HG02763 (cell line): ENCODE measurements at regions not wholly inside any gene's neighbourhood (a gene's known extent, or its start where the extent isn't known, plus 50 kb on each side); places are given as distances from the start of the nearest gene placed in this dataset.

Experiments used
- ATAC-seq: cut with Tn5 transposase; IDR thresholded peaks from one replicate; pipeline ENCODE4 v1.9.1; 2021; ENCODE audit warnings: mild to moderate bottlenecking, moderate library complexity; ENCODE audit not compliant: unreplicated experiment

GRCh38 chr3:18779704-18780103 is 354.6 kb upstream of the SATB1 start:
- no peak for ATAC-seq

- no peak for ATAC-seq
Measured at GRCh38 chr3:18778598-18778997, 353.5 kb upstream of the SATB1 start.

- no peak for ATAC-seq
Measured at GRCh38 chr3:18778094-18778493, 353.0 kb upstream of the SATB1 start.

DNA sequence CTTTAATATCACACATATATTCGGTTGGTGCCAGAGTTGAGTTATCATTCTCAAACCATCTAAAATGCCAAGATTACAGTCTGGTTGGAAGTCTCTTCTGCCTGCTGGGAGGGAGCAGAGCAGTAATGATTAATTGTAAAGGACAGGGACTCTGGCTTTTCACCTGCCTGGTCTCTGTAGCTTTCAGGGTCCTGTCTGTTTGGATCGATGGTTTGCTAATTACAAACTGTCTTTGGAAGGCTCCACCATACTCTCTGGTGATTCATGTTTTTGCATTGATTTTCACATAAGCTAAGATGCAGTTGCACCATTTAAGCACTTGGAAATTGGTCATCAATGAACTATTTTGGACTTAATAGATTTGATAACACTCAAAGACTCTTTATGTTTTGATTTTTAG is 350.4 kb upstream of the SATB1 start:
- no peak for ATAC-seq

GRCh38 chr3:18774319-18775088 is 349.4 kb upstream of the SATB1 start:
- ATAC-seq = no peak

GRCh38 chr3:18772699-18773305 is 347.7 kb upstream of the SATB1 start:
- no peak for ATAC-seq

DNA sequence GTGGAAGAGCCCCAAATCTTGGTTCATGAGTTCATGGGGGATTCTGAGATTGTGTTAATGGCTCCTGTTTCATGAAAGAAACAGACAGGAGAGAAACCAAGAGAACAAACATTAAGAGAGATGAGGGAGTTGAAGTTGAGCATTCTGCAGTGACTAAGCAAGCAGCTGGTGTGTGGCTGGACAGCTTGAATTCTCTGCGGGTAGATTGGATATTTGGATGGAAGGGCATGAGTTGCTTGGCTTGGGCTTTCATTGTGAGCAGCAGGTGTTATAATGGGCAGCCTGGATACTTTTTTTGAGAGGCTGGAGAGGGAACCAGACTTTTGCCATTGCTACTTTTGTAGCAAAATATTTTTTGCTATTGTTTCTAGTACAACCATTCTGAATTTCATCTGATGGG is 346.8 kb upstream of the SATB1 start:
- ATAC-seq = no peak

DNA sequence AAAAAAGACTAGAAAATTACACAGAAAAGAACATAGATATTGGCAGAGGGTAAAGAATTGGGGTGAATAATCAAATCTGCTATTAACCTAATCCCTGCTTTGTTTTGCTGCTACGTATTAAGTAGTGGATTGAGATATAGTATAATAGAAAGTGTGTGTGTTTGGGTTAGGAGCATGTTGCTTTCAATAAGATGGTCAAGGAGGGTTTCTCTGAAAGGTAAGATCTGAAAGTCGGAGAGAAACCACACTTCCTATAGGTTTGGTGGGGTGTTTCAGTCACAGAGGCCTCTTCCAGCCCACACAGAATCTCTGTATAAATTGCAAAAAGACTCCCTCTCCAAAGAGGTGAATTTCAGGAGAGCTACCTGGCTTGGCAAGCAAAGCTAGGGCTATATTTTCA is 345.7 kb upstream of the SATB1 start:
- ATAC-seq = no peak

DNA sequence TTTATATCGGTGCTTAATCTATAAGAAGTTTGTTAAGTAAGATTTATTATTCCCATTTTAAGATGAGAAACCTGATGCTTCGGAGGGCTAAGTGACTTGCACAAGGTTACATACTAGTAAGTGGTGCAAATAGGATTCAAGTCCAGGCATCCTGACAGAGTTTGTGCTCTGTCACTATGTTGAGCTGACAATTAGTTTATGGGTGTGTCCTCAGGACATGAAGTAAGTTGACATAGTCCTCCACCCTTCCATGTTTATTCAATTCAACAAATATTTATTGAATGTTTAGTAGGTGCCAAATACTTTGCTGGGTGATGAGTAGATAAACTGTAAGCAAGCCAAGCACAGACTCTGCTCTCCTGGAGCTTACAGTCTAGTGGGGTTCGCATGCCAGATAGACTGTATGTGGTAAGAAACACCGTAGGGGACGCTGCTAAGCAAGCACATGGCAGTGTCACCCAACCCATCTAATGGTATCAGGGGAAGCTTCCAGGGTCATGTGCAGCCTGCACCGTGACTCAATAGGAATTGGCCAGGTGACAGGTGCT is 342.7 kb upstream of the SATB1 start:
- no peak for ATAC-seq

DNA sequence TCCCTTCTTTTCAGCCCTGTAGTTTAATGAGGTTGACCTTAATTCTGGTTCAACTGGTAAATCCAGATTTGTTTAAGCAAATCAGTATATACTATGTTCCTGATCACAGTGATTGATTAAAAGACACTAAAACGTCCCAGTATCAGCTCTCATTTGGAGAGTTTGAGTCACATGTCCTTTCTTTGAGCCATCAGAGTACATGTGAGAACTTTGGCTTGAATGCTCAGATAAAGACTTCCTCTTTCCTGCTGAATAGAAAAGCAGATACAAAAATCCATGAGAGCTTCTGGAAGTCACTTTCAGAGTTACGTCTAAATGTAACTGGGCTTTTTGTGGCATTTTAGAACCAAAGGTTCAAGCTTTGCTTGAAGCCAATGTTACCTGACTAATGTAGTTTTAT is 341.8 kb upstream of the SATB1 start:
- ATAC-seq = no peak

- ATAC-seq = no peak
Measured at GRCh38 chr3:18765662-18766061, 340.5 kb upstream of the SATB1 start.

DNA sequence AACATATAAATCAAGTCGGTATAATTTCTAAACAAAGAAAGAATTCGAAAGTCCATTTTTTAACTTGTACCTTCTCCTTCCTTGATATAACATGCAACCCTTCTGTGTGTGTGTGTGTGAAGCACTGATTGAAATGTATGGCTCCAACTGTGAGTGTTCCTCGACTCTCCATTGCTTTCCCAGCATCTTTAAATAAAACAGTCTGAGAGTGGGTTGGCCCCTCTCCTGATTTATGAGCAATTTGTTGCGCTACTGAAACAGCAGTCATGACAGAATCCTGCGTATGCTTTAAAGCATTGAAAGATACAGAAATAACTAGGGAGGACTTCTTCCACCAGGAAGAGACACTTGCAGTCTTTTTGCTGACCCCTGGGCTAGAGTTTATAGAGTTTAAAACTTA is 340.0 kb upstream of the SATB1 start:
- no peak for ATAC-seq

- ATAC-seq = no peak
Measured at GRCh38 chr3:18761530-18761929, 336.4 kb upstream of the SATB1 start.

- ATAC-seq = peak; percentile 86
Measured at GRCh38 chr3:18758047-18758704, 333.0 kb upstream of the SATB1 start.

DNA sequence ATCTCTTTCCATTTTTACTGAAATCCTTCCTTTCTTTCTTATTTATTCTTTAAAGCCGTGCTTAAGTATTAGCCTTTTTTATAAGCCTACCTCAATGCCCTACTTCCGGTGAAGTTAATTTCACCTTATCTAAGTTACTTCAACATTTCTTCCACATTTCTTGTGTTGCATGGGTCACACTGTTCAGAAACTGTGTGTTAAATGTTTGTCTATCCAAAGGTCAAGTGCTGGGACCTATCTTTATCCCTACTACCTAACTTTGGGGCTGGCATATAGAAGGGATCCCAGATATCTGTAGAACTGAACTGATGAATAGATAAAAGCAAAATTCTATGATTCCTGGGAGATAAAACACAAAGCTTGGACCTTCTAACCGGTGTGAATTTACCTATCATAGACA is 332.3 kb upstream of the SATB1 start:
- ATAC-seq = no peak

DNA sequence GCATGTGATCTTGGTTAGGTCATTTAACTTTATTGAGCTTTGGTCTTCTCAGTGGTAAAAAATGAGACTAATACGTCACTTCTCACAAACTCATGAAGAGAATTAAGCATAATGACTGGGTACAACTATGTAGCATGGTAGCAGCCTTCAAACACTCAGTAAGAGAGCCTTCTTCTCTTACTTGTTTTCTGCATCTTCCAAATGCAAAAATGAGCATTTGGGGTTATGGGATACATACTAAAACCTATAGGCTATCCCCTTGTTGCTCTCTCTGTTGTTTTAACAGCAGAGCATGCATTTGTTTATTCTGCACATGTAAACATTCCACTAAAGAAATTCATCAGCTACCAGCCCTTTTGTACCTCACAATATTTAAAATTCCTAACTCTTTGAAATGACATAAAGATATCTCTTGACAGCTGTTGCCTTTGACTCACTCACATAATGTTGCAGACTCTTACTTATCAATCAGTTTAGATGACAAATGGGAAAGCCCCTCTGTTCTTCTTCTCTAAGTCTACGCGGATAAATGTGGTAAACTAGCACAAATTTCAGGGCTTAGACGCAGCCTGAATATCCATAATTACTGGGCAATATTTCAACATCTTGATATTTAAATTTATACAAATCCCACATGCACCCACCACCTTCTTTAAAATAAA is 327.3 kb upstream of the SATB1 start:
- no peak for ATAC-seq

GRCh38 chr3:18751514-18751913 is 326.4 kb upstream of the SATB1 start:
- no peak for ATAC-seq

GRCh38 chr3:18747383-18747782 is 322.2 kb upstream of the SATB1 start:
- ATAC-seq = no peak

GRCh38 chr3:18745472-18745871 is 320.3 kb upstream of the SATB1 start:
- no peak for ATAC-seq

- no peak for ATAC-seq
Measured at GRCh38 chr3:18744472-18744871, 319.3 kb upstream of the SATB1 start.

- no peak for ATAC-seq
Measured at GRCh38 chr3:18743761-18744160, 318.6 kb upstream of the SATB1 start.
